ENCODE measurements at regions not wholly inside any gene's neighbourhood (a gene's known extent, or its start where the extent isn't known, plus 50 kb on each side); places are given as distances from the start of the nearest gene placed in this dataset.

DNA sequence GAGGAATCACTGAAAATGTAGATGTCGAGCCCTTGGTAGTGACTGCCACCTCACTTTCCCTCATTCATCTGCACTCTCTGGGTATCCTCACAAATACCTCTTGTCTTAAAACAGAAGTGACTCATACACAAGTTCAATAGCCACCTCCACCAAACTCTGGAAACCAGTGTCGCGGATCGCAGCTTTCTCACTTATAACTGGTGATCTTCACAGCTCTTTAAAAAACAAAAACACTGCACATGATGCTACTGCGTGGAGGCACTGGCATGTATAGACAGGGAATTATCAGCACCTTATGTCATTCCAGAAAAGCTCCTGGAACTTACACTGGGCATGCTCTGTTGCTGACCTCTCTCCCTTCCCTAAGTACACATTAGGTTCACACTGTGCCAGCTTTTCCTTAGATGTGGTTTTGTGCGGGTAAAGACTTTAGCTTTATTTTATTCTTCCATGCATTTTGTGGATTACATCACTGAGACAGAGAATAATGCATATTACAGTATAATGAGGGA lies 425.5 kb upstream of the CADM1 start:
- in situ Hi-C loops (cut with HindIII; ENCODE audit: low sequenced_read_pairs): no loop called here

GRCh38 chr11:115928811-115929210 lies 424.6 kb upstream of the CADM1 start:
- in situ Hi-C loops (cut with HindIII; ENCODE audit: low sequenced_read_pairs): no loop called here

DNA sequence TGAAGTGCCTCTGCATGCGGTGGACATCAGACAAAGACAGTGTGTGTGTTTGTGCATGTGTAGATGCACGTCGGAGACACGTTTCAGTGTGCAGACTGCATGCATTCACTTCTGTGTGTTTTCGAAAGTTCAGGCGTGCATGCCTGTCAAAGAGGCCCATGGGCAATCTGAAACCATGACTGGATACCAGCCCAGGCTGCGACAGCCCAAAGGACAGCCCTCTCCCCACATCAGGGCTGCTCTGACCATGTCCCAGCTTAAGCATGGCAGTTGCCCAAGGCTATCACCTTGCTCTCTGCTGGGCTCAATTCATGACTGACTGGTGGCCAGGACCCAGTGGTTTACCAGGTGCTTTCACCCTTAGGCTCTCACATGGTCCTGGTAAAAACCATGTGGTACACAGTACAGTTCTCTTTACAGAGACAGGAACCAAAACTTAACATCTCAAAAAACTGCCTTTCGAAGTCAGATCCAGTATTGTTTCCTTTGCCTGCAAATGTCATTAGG lies 423.7 kb upstream of the CADM1 start:
- in situ Hi-C loops (cut with HindIII; ENCODE audit: low sequenced_read_pairs): no loop called here

DNA sequence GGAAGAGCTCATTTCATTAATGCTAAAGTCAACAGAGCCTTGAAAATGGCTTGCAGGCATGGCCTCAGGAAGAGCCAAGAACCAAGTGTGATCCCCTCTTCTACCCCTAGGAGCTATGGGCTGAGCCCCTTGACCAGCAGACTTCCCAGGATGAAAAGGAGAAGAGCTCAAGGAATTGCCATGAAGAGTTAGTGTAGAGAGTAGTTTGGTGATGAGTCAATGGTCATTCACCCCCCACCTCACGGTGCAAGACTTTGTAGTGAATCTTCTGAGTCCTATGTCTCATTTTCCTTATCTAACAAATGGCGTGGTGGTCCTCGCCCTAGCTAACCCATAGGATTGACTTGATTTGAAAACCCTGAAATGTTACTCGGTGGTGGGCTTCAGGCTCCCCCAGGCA lies 422.4 kb upstream of the CADM1 start:
- in situ Hi-C loops (cut with HindIII; ENCODE audit: low sequenced_read_pairs): no loop called here

DNA sequence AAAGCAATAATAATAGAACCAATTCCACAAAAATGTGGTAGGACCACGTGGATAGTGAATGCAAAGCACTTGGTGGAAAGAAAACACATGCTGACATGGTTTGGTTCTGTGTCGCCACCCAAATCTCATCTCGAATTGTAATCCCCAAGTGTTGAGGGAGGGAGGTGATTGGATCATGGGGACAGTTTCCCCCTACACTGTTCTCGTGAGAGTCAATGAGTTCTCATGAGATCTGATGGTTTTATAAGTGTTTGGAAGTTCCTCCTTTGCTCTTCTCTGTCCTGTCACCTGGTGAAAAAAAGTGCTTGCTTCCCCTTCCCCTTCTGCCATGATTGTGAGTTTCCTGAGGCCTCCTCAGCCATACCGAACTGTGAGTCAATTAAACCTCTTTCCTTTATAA lies 421.9 kb upstream of the CADM1 start:
- in situ Hi-C loops (cut with HindIII; ENCODE audit: low sequenced_read_pairs): no loop called here

DNA sequence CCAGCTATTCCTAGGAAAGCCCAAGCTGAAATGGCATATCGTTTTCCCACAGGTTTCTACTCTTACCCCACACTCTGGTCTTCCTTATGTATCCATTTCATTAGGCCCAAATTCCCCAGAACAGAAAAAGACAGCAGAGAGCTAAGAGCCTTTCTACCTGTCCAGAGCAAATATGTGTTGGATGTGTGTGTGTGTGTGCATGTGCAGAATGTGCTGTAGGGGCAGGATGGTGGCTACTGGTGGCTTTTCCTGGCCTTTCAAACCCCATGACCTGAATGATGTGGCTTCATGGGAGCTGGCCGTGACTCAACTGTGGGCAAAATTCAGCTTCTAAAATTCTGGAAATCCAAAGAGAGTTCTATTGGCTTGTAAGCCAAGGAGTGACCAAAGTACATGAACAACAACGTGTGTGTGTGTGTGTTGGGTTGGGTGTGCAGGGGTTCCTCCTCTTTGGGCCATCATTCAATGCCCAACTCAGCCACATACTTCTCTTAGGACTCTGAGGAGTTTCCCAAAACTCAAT lies 421.4 kb upstream of the CADM1 start:
- in situ Hi-C loops (cut with HindIII; ENCODE audit: low sequenced_read_pairs): no loop called here

DNA sequence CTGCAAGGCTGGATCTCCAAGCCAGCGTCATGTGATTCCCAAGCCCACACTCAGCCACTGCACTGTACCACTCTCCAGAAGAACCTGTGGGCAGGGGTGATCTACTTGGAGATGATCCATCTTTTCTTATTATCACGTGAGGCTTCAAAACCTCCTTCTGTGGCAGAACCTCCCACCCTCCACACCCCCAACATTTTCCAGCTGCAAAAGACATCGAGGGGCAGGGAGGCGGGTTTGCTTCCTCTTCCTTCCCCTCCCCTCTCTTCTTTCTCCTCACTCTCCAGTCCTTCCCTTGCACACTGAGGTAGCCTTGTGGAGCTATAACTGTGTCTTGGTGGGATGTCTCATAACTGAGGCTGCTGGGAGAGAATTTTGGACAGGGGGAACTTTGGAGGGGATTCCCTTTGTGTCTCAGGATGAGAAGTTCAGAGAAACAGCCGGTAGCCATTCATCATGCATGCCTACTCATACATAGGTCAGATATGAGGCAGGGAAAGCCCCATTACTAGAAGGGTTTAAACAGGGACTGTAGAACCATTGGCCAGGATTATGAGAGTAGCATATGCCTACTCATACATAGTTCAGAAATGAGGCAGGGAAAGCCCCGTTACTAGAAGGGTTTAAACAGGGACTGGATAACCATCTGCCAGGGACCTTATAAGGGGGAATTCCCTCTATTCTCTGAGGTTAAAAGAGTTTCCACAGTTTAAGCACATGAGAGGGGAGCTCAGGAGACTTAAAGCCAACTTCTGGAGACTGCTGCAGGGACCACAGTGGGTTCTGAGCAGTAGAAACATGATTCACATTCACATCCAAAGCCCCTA lies 420.7 kb upstream of the CADM1 start:
- in situ Hi-C loops (cut with HindIII; ENCODE audit: low sequenced_read_pairs): no loop called here

- in situ Hi-C loops (cut with HindIII; ENCODE audit: low sequenced_read_pairs): no loop called here
These were observed 418.7 kb upstream of the CADM1 start for GRCh38 chr11:115922876-115923275.

DNA sequence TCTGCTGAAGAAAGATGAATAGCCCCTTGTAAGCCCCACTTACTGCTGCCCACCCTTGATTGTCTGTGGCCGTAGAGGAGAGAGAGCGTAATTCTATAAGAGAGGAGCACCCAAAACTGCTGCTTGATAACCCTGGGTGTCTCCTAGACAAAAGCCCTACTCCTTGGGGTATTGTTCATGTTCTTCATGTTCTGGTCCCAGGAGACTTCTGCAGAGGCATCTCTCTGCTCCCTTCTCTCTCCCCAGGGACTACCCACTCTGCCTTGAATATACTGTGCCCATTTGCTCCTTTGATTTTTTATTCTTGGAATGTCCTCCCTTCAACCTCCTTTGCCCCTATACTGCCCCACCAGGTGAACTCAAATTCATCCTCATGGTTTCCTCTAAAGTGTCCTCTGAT lies 417.8 kb upstream of the CADM1 start:
- in situ Hi-C loops (cut with HindIII; ENCODE audit: low sequenced_read_pairs): no loop called here

- in situ Hi-C loops (cut with HindIII; ENCODE audit: low sequenced_read_pairs): no loop called here
These were observed 417.3 kb upstream of the CADM1 start for GRCh38 chr11:115921540-115921939.

DNA sequence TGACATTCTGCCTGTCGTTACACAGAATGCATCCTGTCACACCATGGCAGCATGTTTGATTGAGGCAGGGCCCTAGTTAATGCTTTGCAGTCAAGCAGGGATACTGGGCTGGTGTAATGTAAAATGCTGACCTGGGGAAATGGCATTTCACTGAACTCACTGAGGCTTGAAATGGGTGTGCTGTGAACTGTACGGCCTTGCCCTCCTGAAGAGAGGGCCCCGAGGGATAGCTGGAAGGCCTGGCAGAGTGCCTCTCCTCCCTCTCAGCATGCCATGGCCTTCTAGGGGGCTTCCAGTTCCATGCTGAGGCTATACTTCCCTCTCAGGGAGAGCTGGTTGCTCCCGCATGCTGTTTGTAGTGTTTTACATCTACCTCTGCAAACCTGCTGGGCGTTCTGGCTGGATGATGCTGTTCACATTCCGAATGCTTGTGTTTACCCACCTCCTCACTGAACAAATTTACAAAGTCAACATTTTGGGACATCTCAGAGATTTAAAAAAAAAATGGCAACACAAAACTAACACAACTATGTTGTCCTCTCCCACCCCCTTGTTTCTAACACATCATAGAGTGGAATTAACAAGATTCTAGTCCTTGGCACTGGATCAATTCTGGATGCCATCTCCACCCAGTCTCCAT lies 416.7 kb upstream of the CADM1 start:
- in situ Hi-C loops (cut with HindIII; ENCODE audit: low sequenced_read_pairs): no loop called here

GRCh38 chr11:115920092-115920461 lies 415.9 kb upstream of the CADM1 start:
- in situ Hi-C loops (cut with HindIII; ENCODE audit: low sequenced_read_pairs): no loop called here

GRCh38 chr11:115919341-115920091 lies 415.3 kb upstream of the CADM1 start:
- in situ Hi-C loops (cut with HindIII; ENCODE audit: low sequenced_read_pairs): no loop called here

DNA sequence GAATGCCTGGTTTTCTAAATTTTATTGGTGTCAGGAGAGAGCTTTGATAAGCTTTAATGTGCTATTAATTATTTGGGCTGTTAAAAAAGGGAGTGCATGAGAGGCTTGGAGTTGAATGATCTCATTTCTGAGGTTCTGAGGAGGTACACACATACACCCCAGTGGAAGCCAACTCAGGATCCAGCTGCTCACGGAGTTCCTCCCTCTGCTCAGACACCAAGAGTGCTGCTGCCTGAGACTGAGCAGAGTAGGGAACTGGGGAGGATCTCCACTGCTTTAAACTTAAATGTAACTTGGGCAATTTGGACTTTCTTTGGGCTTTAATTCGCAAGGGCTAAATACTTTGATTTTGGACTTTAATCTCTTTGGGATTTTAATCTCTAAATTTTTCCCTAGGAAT lies 414.4 kb upstream of the CADM1 start:
- in situ Hi-C loops (cut with HindIII; ENCODE audit: low sequenced_read_pairs): no loop called here

DNA sequence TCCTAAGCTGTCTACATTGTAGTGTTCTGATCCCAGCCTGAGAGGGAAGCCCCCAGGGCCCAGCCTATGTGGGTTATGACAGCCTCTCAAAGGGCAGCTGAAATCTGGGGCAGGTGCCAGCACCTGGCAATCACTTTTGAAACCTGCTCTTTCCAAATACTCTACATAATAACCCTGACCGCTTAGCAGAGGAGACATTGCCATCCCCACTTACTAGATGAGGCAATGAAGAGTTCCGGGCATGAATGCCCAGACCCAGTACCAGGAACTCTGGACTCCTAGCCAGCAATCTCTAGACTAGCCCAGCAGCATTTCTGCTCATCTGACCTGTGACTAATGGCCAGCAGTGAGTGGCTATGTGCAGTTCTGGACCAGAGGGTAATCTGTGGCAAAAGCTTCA lies 412.4 kb upstream of the CADM1 start:
- in situ Hi-C loops (cut with HindIII; ENCODE audit: low sequenced_read_pairs): no loop called here

DNA sequence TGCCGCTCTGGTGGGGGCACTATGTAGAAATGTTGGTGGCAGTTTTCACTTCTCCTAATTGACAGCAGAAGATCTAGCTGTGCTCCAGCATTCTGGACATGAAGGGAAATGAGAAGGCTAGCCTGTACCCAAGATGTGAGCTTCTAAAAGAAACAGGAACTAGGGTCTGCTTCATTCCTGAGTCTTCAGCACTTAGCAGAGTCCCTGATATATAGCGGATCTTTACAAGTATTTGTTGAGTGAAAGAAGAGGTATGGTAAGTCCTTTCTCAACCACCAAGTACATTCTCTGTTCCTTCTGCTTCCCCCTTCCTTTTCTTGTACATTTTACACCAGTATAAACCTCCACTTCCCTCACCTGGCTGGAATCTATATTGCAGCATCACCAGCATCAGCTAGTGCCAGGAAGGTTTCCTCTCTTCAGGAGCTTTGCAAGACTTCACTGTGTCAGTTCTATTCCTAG lies 408.3 kb upstream of the CADM1 start:
- in situ Hi-C loops (cut with HindIII; ENCODE audit: low sequenced_read_pairs): no loop called here

- in situ Hi-C loops (cut with HindIII; ENCODE audit: low sequenced_read_pairs): no loop called here
These were observed 407.6 kb upstream of the CADM1 start for GRCh38 chr11:115911613-115912346.

- in situ Hi-C loops (cut with HindIII; ENCODE audit: low sequenced_read_pairs): no loop called here
These were observed 406.2 kb upstream of the CADM1 start for GRCh38 chr11:115910379-115910778.

GRCh38 chr11:115906171-115906570 lies 402.0 kb upstream of the CADM1 start:
- in situ Hi-C loops (cut with HindIII; ENCODE audit: low sequenced_read_pairs): no loop called here

GRCh38 chr11:115905341-115906000 lies 401.3 kb upstream of the CADM1 start:
- in situ Hi-C loops (cut with HindIII; ENCODE audit: low sequenced_read_pairs): no loop called here

All from endothelial cell of hepatic sinusoid (primary cell).